GM19240 (cell line): ENCODE measurements at regions not wholly inside any gene's neighbourhood (a gene's known extent, or its start where the extent isn't known, plus 50 kb on each side); places are given as distances from the start of the nearest gene placed in this dataset.

ENCODE experiments used
- DNase-seq: peaks from one replicate; pipeline ENCODE4 v3.0.0; 2011; ENCODE audit warnings: low spot score; ENCODE audit not compliant: insufficient read length

DNA sequence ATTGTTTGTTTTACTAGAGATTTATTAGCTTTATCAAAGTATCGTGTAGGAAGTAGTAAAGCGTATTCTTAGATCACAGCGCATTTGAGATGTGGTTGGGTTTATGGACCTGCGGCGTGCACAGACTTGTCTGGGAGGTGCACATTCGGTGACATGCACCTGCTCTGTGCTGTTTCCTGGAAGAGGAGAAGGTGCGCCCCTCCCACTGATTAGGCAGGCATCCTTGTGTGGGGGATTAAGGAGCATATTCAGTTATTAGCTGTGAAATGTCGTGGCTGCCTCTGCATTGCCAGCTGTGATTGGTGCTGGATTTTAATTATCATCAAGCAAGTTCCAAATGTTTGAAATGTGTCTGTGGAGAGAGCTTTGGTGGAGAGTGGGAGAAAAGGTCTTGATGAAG lies 903.8 kb upstream of the RBFOX1 start:
- DNase-seq = no peak

DNA sequence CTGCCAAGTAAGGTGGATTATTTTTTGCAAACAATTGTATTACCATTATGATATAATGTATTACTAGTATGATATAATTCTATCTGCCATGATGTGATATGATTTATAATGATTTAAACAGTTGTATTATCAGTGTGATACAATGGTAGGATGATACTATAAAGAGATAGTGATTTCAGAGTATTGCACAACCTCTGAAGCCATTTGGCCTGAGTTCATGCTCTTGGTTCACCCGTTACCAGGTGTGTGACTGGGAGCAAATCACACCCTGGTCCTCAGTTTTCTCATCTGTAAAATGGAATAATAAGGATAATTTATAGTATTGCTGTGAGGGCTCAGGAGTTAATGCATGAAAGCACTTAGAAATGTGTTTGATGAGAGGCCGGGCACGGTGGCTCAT lies 905.0 kb upstream of the RBFOX1 start:
- no peak for DNase-seq

- no peak for DNase-seq
Measured at GRCh38 chr16:6407596-6407995, 925.0 kb upstream of the RBFOX1 start.

DNA sequence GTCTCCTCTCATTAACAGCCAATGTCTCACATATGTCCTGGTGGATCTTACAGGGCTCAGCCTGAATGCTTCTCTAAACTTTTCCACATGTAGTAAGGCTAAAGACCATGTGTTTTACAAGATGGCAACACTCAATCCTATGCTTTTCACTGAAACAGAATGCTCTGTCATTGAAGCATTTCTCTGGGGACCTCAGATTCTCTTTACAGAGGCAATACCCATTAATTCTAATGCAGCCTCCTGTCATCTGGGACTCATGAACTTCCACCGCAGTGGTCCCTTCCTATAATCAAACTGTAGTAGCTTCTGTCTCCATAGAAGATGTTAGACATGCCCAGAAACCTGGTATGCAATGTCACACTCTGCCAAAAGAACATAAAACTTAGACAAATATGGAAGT lies 926.6 kb upstream of the RBFOX1 start:
- DNase-seq = no peak

DNA sequence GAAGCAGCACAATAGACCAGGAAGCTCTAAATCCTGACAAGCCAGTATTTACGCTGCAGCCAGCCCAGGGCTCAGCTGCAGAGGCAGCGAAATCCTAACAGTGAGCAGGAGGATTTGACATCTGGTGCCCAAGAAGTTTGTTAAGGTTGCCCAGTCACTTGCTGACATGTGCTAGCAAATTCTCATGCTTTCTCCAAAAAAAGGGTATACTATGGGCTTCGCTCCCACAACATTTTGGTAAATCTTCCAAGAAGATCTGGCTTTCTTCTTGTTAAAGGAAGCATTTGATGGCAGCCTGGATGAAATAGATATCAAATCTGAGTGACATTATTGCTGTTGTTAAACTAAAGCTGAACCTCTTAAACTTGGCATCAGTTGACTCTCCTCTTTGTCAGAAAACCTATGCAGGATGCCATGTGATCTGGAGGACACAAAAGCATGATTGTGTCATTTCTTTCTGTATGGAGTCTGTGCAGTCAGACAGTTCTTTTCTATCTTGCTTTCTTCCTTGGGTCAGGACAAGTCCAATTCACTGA lies 949.7 kb upstream of the RBFOX1 start:
- no peak for DNase-seq

GRCh38 chr16:6381896-6382295 lies 950.7 kb upstream of the RBFOX1 start:
- DNase-seq = no peak

- no peak for DNase-seq
Measured at GRCh38 chr16:6377956-6378355, 954.7 kb upstream of the RBFOX1 start.

- no peak for DNase-seq
Measured at GRCh38 chr16:6375465-6376075, 957.1 kb upstream of the RBFOX1 start.

- no peak for DNase-seq
Measured at GRCh38 chr16:6374821-6375220, 957.8 kb upstream of the RBFOX1 start.

- DNase-seq = no peak
Measured at GRCh38 chr16:6364846-6365245, 967.8 kb upstream of the RBFOX1 start.

- DNase-seq = no peak
Measured at GRCh38 chr16:6363896-6364607, 968.6 kb upstream of the RBFOX1 start.

DNA sequence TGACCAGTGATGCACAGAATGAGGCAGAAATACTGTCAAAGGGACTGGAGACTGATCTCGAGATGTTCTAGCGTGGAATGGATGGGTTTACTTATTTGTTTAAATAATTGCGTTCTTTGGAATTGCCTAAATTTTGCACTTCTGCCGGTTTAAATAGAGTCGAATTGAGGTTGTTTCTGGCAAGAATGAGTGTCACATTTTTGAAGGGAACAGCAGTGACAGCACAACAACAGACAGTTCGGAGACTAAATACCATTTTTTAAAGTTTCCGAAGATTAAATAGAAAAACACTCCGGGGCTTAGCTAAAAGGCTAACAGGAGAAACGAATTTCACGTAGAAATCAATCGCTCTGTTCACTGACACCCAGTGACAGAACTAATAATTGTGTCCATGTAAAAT lies 969.2 kb upstream of the RBFOX1 start:
- no peak for DNase-seq

DNA sequence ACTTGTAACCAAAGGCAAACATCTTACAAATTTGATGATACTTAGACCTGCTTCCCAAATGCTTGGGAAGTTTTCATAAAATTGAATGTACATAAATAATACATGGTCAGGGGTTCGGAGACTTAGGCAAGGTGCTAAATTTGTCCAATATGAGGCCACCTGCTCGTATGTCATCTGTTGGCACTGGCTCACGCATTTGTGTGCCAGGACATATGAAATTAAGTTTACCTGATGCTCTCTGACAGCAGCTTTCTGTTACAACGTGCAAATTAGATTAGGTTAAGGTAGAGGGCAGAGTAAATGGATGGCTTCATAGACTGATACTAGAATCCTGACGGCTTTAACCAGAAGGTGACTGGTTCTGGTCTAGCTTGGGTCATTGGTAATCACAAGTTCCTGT lies 970.3 kb upstream of the RBFOX1 start:
- DNase-seq = no peak

- no peak for DNase-seq
Measured at GRCh38 chr16:6360641-6361040, 972.0 kb upstream of the RBFOX1 start.

DNA sequence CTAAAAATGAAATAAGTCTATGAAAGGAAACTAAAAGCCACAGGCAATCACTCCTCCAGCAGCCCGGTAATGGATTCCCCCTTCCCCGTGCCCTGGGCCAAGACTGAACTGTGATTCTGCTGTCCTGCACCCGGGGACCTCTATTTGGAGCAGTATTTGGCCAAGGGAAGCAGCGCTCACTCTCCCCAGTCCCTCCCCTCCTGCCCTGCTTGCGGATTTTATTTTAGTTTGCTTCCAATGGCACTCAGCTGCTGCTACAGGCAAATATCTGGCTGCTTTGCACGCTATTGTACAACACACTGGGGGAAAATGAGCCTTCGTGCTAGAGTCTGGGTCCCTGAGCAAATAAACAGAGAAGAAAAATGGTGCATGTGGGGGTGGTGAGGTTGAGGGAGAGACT lies 975.7 kb upstream of the RBFOX1 start:
- no peak for DNase-seq

GRCh38 chr16:6349725-6350124 lies 982.9 kb upstream of the RBFOX1 start:
- no peak for DNase-seq

DNA sequence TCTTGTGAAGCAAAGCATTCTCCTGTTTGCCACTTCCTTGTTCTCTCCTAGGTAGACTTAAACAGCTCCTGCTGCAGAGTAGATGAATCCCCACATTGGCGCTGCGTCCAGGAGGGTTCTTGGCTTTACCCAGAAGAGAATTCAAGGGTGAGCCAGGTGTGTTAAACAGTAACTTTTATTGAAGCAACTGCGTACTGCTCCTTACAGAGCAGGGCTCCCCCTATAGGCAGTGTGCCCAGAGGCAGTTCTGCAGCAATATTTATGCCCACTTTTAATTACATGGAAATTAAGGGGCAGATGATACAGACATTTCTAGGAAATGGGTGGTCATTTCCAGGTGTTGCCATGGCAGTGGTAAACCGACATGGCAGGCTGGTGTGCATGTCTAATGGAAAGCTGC lies 987.6 kb upstream of the RBFOX1 start:
- DNase-seq = no peak

DNA sequence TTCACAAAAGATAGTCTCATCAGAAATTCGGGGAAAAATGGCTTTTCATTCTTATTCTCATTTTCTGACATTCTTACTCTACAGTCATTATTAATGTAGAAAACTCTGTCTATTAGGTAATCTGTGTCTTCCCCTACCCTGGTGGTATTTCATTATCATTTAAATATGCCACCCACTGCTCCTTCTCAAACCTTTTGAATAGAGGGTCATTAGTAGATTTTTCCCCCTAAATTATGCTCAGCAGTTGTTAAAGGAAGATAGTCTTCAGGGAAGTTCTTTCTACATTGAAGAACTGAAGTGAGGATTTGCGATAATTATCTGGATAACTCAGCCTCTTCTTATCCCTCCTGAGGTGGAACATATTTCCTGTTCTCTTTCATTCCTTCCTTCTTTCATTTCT lies 989.5 kb upstream of the RBFOX1 start:
- no peak for DNase-seq

- DNase-seq = no peak
Measured at GRCh38 chr16:6341981-6342380, 990.7 kb upstream of the RBFOX1 start.

DNA sequence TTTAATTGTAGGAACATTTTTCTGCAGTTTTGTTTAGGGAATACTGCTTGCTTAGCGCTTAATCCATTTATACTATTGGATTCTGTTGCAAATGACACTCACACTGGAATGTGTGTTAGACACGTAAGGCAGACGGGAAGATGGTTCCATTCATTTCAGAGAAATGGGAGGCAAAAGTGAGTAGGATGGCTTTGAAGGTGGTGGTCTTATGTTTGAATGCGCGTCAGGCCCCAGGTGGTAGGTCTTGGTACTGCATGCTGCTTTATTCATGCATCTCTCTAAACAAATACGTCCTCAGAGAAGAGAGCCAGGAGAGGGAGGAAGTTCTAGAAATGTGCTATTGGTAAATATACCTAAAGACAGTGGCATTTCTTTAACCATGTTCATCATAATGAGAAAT lies 997.6 kb upstream of the RBFOX1 start:
- DNase-seq = no peak

DNA sequence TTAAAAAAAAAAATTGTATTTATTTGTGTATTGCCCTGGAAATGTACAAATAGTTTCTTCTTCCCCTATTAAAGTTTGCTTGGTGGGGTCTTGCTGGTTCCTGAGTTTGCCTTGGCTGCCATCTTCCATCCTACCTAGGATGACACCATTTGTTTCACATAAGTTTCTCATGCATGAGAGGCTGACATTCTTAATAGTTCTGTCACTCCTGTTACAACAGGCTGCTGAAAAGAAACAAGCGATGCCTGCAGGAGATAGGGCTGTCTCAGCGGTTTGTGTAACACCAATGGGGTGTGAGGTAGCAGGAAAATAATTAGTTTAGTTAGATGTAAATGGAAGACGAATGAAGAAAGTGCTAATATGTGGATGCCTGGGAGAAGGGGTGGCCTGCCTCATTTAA lies 1000.9 kb upstream of the RBFOX1 start:
- no peak for DNase-seq

DNA sequence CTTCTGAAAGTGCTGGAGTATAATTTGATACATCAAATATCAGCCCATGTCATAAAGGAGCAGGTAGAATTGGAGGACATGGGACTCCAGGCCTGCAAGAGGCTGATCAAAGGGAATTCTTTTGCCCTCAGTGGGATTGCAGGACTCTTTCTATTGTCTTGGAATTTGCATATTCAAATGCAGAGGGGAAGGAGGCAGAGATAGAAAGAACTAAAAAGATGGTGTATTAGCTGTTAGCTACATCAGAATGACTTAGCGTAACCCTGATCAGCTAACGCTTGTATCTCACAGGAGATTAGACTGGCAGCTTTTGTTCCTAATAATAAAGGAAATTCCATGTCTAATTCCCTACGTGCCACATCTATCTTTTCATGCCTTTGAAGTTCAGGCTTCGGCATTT lies 1014.7 kb upstream of the RBFOX1 start:
- DNase-seq = no peak

DNA sequence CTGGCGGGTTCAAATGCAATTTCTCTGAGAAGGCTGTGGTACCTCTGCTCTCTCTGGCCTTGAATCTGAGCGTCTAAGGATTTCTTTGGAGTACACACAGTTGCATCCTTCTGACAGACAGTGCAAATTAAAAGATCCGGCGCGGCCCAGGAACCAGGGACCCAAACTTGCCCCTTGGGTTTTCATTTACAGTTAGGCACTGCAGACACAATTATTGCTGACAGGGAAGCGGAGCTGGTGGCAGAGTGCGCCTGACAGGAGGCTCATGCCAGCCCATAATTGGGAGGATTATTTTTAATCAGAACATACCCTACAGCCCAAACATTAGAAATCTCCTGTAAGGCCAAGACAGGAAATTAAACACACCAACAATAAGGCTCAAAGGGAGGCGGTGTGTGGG lies 1023.4 kb upstream of the RBFOX1 start:
- no peak for DNase-seq
